Skeletal muscle tissue (tissue), 3 donors: ENCODE measurements at regions not wholly inside any gene's neighbourhood (a gene's known extent, or its start where the extent isn't known, plus 50 kb on each side); places are given as distances from the start of the nearest gene placed in this dataset.

Experiments
- H3K27ac ChIP-seq: one replicate; pipeline ENCODE4 v1.7.0; 2013; ENCODE audit warnings: mild to moderate bottlenecking, low read depth, low read length, inconsistent platforms
- H3K27me3 ChIP-seq, 3 donors: one replicate each; pipeline ENCODE4 v1.7.0; 2013; ENCODE audit warnings: low read length in 3 of 3; ENCODE audit not compliant: control insufficient read depth in 3 of 3, insufficient read depth in 3 of 3
- H3K36me3 ChIP-seq, 3 donors: one replicate each; pipeline ENCODE4 v1.7.0; 2013; ENCODE audit warnings: low read length in 3 of 3; ENCODE audit not compliant: control insufficient read depth in 3 of 3, insufficient read depth in 3 of 3
- H3K4me1 ChIP-seq, 3 donors: one replicate each; pipeline ENCODE4 v1.7.0; 2013; ENCODE audit warnings: low read length in 3 of 3, mild to moderate bottlenecking in 3 of 3; ENCODE audit not compliant: control insufficient read depth in 3 of 3, insufficient read depth in 3 of 3
- H3K4me3 ChIP-seq, 3 donors: one replicate each; pipeline ENCODE4 v1.7.0; 2013; ENCODE audit warnings: low read length in 3 of 3
- H3K9ac ChIP-seq, 3 donors: one replicate each; pipeline ENCODE4 v1.7.0; 2013; ENCODE audit warnings: low read length in 3 of 3, mild to moderate bottlenecking in 3 of 3, moderate library complexity in 2 of 3, low read depth in 1 of 3
- H3K9me3 ChIP-seq, 3 donors: one replicate each; pipeline ENCODE4 v1.7.0; 2013; ENCODE audit warnings: low read length in 3 of 3; ENCODE audit not compliant: control insufficient read depth in 3 of 3
- donor health status: Osteomylitis.

DNA sequence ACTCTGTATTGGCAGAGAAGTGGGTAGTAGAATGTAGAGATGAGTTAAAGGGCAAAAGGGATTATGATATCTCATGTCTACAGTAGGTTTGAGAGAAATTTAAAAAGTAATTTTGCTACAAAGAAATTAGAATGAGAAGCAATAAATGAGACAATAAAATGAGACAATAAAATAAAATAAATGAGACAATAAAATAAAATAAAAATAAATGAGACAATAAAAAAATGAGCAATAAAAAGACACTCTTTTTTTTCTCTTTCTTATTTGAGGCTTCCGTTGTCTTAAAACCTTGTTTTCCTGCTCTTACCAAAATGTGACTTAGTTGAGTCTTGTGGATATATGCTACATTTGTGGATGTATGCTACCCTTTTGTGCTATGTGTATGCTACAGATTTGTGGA lies 615.4 kb upstream of the PKDCC start:
- H3K4me3 ChIP-seq: no peak overlapping the region
- H3K9ac ChIP-seq: no peak overlapping the region
- no peaks in the 10 kb centered on the region for H3K27me3 ChIP-seq
- no peak overlapping the region for H3K27ac ChIP-seq
- H3K36me3 ChIP-seq: no peaks in the 10 kb centered on the region
- no peaks in the 10 kb centered on the region for H3K9me3 ChIP-seq
- H3K4me1 ChIP-seq: no peaks in the 10 kb centered on the region

DNA sequence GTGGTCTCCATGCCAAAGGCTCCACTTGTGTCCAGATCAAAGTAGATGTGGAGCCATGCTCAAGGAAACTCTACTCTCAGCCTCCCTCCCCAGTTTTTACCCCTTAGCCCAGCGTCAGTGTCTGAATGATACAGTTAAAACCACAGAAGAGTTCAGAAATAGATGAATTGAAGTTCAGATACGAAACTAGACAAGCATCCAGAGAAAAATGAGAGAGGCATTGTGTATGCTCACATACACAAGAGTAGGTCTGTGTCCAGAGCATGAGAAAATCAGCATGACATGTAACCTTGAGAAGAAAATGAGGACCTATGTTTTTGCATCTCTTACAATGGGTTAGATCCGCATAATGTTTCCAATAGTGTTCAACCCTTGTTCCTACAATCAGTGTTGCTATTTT lies 612.8 kb upstream of the PKDCC start:
- H3K4me1 ChIP-seq: no peaks in the 10 kb centered on the region
- H3K27me3 ChIP-seq: no peaks in the 10 kb centered on the region
- H3K9me3 ChIP-seq: no peaks in the 10 kb centered on the region
- H3K4me3 ChIP-seq: no peak overlapping the region
- no peak overlapping the region for H3K9ac ChIP-seq
- no peaks in the 10 kb centered on the region for H3K36me3 ChIP-seq
- H3K27ac ChIP-seq: no peak overlapping the region

DNA sequence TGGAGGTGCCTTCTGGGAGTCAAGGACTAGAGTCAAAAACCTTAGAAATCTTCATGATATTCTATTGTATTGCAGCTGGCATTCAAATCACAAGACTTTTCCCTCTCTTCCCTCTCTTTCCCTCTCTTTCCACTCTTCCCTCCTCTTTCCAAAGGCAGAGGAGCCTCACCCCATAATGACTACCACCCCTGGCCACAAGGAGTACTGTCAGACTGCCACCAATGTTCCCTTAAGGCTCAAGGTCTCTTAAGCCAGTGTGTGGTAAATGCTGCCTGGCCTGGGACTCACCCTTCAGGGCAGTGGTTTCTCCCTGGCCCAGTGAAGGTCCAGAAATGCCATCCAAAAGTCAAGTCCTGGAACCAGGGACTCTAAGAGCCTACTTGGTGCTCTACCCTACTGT lies 605.9 kb upstream of the PKDCC start:
- H3K27ac ChIP-seq: no peak overlapping the region
- no peak overlapping the region for H3K9ac ChIP-seq
- H3K4me1 ChIP-seq: no peaks in the 10 kb centered on the region
- no peaks in the 10 kb centered on the region for H3K9me3 ChIP-seq
- H3K27me3 ChIP-seq: no peaks in the 10 kb centered on the region
- no peaks in the 10 kb centered on the region for H3K36me3 ChIP-seq
- no peak overlapping the region for H3K4me3 ChIP-seq

DNA sequence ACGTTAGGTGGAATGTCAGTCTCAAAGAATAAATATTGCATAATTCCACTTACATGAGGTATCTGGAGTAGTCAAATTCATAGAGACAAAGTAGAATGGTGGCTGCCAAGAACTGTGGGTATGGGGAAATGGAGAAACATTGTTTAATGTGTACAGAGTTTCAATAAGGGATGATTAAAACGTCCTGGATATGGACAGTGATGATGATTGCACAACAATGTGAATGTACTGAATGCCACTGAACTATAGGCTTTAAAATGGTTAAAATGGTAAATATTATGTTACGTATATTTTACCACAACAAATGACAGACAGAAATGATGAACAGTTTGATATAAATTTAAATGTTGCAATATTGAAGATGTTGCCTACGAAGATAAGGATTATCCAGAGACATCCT lies 602.0 kb upstream of the PKDCC start:
- Histone ChIP-seq H3K36me3 (no peaks in the 10 kb centered on the region), H3K27me3 (no peaks in the 10 kb centered on the region), H3K9ac (no peak overlapping the region), H3K4me3 (no peak overlapping the region), H3K4me1 (no peaks in the 10 kb centered on the region), H3K9me3 (no peaks in the 10 kb centered on the region), H3K27ac (no peak overlapping the region)

DNA sequence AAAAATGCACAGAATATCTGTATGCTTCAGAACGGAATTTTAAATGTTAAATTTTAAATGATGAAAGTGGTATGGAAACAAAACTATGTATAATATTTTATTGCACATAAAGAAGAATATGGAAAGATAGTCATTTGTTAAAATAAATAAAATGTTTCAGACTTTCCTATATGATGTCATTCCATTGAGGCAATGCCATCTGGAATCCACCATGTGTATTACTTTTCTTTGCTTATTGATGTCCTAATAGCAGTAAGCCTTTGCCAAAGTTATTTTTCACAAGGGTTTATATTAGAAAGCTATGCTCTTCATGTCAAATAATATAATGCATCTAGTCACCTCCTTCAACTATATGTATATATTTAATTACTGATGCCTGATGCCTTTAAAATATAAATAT lies 601.6 kb upstream of the PKDCC start:
- H3K9me3 ChIP-seq: no peaks in the 10 kb centered on the region
- H3K27me3 ChIP-seq: no peaks in the 10 kb centered on the region
- no peak overlapping the region for H3K4me3 ChIP-seq
- H3K9ac ChIP-seq: no peak overlapping the region
- H3K36me3 ChIP-seq: no peaks in the 10 kb centered on the region
- no peaks in the 10 kb centered on the region for H3K4me1 ChIP-seq
- H3K27ac ChIP-seq: no peak overlapping the region

DNA sequence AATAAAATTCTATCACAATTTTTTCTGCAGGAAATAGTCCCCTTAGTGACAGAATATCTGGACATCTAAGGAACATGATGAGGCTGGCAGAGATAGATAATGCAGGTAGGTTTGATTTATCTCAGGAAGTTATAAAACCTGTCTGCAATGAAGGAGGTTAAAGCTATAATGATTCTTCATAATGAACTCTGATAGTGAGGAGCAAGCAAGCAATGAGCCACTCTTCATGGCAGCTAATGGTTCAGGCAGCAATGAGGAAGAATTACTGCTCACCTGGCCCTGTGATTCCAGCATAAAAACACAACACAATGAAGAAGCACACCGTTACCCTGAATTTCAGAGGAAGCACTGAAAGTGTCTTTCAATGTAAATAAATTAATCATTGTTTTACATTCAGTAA lies 599.6 kb upstream of the PKDCC start:
- H3K36me3 ChIP-seq: no peaks in the 10 kb centered on the region
- H3K27me3 ChIP-seq: no peaks in the 10 kb centered on the region
- no peaks in the 10 kb centered on the region for H3K9me3 ChIP-seq
- no peaks in the 10 kb centered on the region for H3K4me1 ChIP-seq
- no peak overlapping the region for H3K9ac ChIP-seq
- H3K4me3 ChIP-seq: no peak overlapping the region
- no peak overlapping the region for H3K27ac ChIP-seq

DNA sequence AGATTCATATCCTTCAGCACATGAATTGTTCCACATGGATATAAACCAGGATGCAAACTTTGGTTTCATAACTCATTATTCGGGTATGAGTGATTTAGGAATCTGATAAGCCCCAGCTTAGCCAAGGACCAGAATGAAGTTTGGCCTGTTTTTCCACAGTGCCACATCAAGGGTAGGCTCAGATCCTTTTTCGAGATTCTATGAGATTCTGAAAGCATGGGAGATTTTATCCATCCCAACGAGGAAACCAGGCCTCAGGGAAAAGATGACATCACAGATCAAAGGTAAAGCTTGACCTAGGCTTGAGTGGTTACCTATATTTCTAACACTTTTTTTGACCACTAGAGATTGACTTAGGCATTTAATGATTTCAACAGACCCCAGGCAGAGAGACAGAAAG lies 590.8 kb upstream of the PKDCC start:
- Histone ChIP-seq H3K36me3 (no peaks in the 10 kb centered on the region), H3K27ac (no peak overlapping the region), H3K4me1 (no peaks in the 10 kb centered on the region), H3K27me3 (no peaks in the 10 kb centered on the region), H3K9me3 (no peaks in the 10 kb centered on the region), H3K4me3 (no peak overlapping the region), H3K9ac (no peak overlapping the region)

DNA sequence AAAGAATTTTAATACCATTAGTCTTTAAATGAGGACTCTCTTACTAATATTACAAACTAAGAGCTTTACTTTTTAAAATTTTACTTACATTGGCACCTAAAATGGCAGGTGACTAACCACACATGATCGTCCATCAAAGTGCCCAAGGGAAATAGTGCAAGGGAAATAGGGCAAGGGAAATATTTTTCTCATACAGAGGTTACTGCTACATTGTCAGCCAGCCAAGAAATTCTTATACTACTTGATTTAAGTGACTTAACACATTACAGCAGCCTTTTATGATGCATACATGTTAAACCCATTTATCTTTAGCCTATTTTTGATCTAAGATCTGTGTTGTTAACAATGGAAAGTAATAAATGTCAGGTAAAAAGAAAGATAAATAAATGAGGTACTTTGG lies 587.2 kb upstream of the PKDCC start:
- no peak overlapping the region for H3K4me3 ChIP-seq
- no peaks in the 10 kb centered on the region for H3K36me3 ChIP-seq
- H3K27me3 ChIP-seq: no peaks in the 10 kb centered on the region
- no peaks in the 10 kb centered on the region for H3K4me1 ChIP-seq
- H3K9ac ChIP-seq: no peak overlapping the region
- H3K9me3 ChIP-seq: no peaks in the 10 kb centered on the region
- H3K27ac ChIP-seq: no peak overlapping the region

DNA sequence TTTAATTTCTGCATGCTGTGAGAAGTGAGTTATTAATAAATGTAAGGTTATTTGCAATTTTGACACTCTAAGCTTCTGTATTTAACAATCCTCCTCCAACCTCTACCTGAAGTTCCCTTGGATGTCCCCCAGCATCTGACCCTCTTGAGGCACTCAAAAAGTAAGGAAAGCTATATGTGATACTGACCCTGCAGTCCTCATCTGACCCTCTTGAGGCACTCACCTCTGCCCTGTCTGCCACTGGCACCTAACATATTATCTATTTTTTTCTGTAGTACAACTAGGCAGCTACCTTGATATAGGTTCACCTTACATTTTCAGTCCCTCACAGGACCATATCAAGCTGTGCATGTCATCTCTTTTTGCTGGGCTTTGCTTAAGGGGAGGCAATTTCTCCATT lies 583.4 kb upstream of the PKDCC start:
- Histone ChIP-seq H3K27me3 (no peaks in the 10 kb centered on the region), H3K27ac (no peak overlapping the region), H3K4me1 (no peaks in the 10 kb centered on the region), H3K36me3 (no peaks in the 10 kb centered on the region), H3K9ac (no peak overlapping the region), H3K9me3 (no peaks in the 10 kb centered on the region), H3K4me3 (no peak overlapping the region)

DNA sequence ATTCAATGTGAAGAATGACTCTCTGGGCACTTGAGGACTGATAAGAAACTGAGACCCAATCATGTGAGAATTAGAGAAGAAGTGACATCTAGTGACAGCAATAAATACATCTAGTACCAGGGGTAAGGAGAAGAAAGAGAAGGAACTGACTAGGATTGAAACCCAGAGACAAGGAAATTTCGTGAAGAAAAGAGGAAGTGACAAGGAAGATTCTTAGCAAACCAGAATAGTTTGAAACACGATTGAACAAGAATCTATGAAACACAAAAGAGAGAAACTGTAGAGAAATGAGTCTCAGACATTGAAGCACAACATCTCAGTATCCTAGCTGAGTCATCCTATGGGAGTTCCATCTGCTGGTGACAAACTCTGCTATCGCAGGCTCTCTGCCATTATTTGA lies 571.9 kb upstream of the PKDCC start:
- Histone ChIP-seq H3K9ac (no peak overlapping the region), H3K27ac (no peak overlapping the region), H3K9me3 (no peaks in the 10 kb centered on the region), H3K4me1 (no peaks in the 10 kb centered on the region), H3K4me3 (no peak overlapping the region), H3K36me3 (no peaks in the 10 kb centered on the region), H3K27me3 (no peaks in the 10 kb centered on the region)

DNA sequence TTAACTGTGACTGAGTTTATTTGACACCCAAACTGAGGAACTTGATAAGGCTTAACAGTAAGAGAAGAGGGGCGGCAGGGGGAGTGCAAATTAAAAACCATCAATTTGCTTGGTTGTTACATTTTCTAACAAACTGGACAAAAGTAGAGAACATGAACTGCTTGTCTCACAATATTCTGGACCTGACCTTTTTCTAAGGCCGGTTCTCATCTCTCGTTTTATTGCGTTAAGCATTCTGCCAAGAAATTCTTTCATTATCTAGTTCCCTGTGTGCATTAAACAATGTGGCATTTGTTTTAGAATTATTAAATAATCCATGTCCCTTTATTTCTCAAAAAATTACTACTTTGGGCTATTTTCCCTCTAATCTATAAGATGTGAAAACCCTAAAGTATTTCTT lies 565.2 kb upstream of the PKDCC start:
- no peak overlapping the region for H3K27ac ChIP-seq
- H3K4me1 ChIP-seq: no peaks in the 10 kb centered on the region

More for the DNA sequence above, 565.2 kb upstream of the PKDCC start:
- Histone ChIP-seq H3K36me3 (no peaks in the 10 kb centered on the region), H3K9ac (no peak overlapping the region), H3K9me3 (no peaks in the 10 kb centered on the region), H3K4me3 (no peak overlapping the region), H3K27me3 (no peaks in the 10 kb centered on the region)
